ENCODE measurements at regions not wholly inside any gene's neighbourhood (a gene's known extent, or its start where the extent isn't known, plus 50 kb on each side); places are given as distances from the start of the nearest gene placed in this dataset.

- DNase-seq (ENCODE audit: extremely low read depth, low read depth) = no peak
- TF ChIP-seq, protein P1, sequence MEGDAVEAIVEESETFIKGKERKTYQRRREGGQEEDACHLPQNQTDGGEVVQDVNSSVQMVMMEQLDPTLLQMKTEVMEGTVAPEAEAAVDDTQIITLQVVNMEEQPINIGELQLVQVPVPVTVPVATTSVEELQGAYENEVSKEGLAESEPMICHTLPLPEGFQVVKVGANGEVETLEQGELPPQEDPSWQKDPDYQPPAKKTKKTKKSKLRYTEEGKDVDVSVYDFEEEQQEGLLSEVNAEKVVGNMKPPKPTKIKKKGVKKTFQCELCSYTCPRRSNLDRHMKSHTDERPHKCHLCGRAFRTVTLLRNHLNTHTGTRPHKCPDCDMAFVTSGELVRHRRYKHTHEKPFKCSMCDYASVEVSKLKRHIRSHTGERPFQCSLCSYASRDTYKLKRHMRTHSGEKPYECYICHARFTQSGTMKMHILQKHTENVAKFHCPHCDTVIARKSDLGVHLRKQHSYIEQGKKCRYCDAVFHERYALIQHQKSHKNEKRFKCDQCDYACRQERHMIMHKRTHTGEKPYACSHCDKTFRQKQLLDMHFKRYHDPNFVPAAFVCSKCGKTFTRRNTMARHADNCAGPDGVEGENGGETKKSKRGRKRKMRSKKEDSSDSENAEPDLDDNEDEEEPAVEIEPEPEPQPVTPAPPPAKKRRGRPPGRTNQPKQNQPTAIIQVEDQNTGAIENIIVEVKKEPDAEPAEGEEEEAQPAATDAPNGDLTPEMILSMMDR (IDR thresholded peaks at IDR 0.05; ENCODE audit: low read depth, low read length) = no peak
Observed at GRCh38 chr16:59180083-59180476, 446.0 kb upstream of the GOT2 start.

- TF ChIP-seq, protein P1 (IDR thresholded peaks at IDR 0.05; ENCODE audit: low read depth, low read length) = no peak
- DNase-seq (ENCODE audit: extremely low read depth, low read depth) = no peak
Observed at GRCh38 chr16:59179446-59180082, 445.4 kb upstream of the GOT2 start.

GRCh38 chr16:59173408-59173831 lies 439.3 kb upstream of the GOT2 start:
- TF ChIP-seq, protein P1 (IDR thresholded peaks at IDR 0.05; ENCODE audit: low read depth, low read length) = no peak
- DNase-seq (ENCODE audit: extremely low read depth, low read depth) = no peak

DNA sequence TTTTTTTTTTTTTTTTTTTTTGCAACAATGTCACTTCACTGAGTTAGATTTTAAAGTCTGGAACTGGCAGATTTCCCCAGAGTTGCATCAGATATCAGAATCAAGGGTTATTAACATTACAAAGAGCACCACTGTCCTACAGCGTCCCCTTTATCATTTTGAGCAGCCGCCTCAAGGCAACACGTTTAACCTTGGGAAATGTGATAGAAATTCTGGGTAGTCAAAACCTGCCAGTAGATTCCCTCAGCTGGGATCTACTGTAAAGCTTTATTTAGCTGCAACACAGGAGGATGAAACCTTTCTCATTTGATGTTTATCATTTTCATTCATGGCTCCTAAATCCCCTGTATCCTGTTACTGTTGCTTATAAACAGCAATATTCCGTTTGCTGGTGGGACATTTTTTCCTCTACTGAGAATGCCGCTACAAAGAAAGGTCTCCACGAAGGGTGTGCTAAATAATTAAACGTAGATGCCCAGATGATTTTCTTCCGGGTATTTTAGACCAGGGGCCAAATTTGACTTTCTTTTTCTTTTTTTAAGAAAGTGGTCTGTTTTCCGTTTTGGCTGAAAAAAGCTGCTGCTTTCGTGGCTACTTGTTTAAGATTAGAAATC lies 436.1 kb upstream of the GOT2 start:
- TF ChIP-seq, protein P1 (IDR thresholded peaks at IDR 0.05; ENCODE audit: low read depth, low read length) = no peak
- DNase-seq (ENCODE audit: extremely low read depth, low read depth) = no peak

DNA sequence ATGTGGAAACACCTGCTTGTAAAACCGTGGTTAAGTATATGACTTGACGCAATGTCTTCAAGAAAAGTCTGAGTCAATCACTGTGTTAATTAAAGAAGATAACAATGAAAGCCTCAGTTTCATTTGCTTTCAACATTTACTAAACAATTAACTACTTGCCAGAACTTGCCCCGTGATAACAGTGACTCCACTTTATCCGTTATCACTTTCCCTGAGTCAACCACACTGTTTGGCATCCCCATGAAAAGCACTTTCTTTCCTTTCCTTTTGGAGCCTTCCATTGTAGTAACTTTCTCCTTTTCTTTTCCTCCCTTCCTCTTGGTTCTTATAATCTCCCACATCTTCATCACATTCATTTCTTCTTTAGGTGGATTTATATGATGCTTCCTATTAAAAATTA lies 435.1 kb upstream of the GOT2 start:
- DNase-seq (ENCODE audit: extremely low read depth, low read depth) = no peak
- TF ChIP-seq, protein P1 (IDR thresholded peaks at IDR 0.05; ENCODE audit: low read depth, low read length) = no peak

- TF ChIP-seq, protein P1 (IDR thresholded peaks at IDR 0.05; ENCODE audit: low read depth, low read length) = no peak
- no peak for DNase-seq (ENCODE audit: extremely low read depth, low read depth)
Observed at GRCh38 chr16:59168461-59169114, 434.5 kb upstream of the GOT2 start.

DNA sequence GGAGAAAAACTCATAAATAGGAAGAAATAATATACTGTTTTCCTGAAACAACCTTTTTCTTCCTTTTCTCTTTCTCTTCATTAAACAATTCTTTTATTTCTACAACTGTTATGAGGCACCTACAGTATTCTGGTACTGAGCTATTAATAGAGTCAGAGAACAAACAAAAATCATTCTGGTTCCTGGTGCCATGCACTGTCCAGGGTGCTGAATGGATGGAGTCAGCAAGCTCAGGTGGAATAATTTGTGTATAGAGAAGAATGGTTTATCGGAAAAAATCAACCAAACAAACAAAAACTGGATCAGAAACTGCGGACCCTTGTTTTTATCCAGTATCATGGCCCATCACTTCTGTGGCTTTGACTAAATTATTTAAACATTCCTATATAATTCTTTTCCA lies 430.3 kb upstream of the GOT2 start:
- TF ChIP-seq, protein P1 (IDR thresholded peaks at IDR 0.05; ENCODE audit: low read depth, low read length) = no peak
- DNase-seq (ENCODE audit: extremely low read depth, low read depth) = no peak
